ENCODE measurements at regions not wholly inside any gene's neighbourhood (a gene's known extent, or its start where the extent isn't known, plus 50 kb on each side); places are given as distances from the start of the nearest gene placed in this dataset.

DNA sequence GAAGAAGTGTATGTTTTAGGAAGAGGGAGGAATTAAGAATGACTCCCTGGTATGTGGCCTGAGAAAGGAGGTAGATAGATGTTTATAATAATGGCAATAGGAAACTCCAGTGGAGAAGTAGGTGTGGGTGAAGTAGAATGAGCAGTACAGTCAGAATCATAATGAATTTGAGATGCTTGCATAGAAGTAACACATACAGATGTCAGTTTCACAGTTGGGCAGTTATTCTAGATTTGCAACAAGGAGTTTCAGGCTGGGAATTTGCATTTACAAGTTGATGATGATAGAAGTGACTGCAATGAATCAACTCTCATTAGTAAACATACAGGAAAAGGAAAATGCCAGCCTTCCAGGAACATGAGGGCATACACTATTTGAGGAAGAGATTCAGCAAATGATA lies 149.0 kb downstream of the SLITRK1 start:
- Histone ChIP-seq H3K27me3 (ENCODE audit: insufficient read depth) (no peaks in the 10 kb centered on the region), H3K36me3 (ENCODE audit: insufficient read depth) (no peaks in the 10 kb centered on the region), H4K20me1 (replicated peaks; ENCODE audit: insufficient read depth) (no peaks in the 10 kb centered on the region), H2AFZ (no peak overlapping the region), H3K4me2 (no peak overlapping the region), H3K79me2 (replicated peaks; ENCODE audit: insufficient read depth) (no peaks in the 10 kb centered on the region), H3K4me3 (no peak overlapping the region), H3K27ac (ENCODE audit: low read depth) (no peak overlapping the region), H3K9me2 (ENCODE audit: insufficient read depth) (no peaks in the 10 kb centered on the region), H3K4me1 (ENCODE audit: insufficient read depth) (peaks cover 14% of the 10 kb centered on the region), H3F3A (replicated peaks; ENCODE audit: low read depth) (no peaks in the 10 kb centered on the region)
- Mint-ChIP-seq H3K27ac (no peak overlapping the region), H3K27me3 (ENCODE audit: insufficient read depth, low read depth, poor library complexity) (no peaks in the 10 kb centered on the region), H3K4me1 (peaks cover 17% of the 10 kb centered on the region), H3K9me3 (no peaks in the 10 kb centered on the region), H3K4me3 (no peak overlapping the region), H3K36me3 (ENCODE audit: low read depth) (no peaks in the 10 kb centered on the region)
- DNase-seq (ENCODE audit: low spot score) (no peak), ATAC-seq (no peak)
- TF ChIP-seq, protein P1, sequence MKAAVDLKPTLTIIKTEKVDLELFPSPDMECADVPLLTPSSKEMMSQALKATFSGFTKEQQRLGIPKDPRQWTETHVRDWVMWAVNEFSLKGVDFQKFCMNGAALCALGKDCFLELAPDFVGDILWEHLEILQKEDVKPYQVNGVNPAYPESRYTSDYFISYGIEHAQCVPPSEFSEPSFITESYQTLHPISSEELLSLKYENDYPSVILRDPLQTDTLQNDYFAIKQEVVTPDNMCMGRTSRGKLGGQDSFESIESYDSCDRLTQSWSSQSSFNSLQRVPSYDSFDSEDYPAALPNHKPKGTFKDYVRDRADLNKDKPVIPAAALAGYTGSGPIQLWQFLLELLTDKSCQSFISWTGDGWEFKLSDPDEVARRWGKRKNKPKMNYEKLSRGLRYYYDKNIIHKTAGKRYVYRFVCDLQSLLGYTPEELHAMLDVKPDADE (IDR thresholded peaks at IDR 0.05), result no peak
- no peak for TF ChIP-seq STAT1 (IDR thresholded peaks at IDR 0.05; ENCODE audit: unreplicated experiment)
- TF ChIP-seq, protein P2, sequence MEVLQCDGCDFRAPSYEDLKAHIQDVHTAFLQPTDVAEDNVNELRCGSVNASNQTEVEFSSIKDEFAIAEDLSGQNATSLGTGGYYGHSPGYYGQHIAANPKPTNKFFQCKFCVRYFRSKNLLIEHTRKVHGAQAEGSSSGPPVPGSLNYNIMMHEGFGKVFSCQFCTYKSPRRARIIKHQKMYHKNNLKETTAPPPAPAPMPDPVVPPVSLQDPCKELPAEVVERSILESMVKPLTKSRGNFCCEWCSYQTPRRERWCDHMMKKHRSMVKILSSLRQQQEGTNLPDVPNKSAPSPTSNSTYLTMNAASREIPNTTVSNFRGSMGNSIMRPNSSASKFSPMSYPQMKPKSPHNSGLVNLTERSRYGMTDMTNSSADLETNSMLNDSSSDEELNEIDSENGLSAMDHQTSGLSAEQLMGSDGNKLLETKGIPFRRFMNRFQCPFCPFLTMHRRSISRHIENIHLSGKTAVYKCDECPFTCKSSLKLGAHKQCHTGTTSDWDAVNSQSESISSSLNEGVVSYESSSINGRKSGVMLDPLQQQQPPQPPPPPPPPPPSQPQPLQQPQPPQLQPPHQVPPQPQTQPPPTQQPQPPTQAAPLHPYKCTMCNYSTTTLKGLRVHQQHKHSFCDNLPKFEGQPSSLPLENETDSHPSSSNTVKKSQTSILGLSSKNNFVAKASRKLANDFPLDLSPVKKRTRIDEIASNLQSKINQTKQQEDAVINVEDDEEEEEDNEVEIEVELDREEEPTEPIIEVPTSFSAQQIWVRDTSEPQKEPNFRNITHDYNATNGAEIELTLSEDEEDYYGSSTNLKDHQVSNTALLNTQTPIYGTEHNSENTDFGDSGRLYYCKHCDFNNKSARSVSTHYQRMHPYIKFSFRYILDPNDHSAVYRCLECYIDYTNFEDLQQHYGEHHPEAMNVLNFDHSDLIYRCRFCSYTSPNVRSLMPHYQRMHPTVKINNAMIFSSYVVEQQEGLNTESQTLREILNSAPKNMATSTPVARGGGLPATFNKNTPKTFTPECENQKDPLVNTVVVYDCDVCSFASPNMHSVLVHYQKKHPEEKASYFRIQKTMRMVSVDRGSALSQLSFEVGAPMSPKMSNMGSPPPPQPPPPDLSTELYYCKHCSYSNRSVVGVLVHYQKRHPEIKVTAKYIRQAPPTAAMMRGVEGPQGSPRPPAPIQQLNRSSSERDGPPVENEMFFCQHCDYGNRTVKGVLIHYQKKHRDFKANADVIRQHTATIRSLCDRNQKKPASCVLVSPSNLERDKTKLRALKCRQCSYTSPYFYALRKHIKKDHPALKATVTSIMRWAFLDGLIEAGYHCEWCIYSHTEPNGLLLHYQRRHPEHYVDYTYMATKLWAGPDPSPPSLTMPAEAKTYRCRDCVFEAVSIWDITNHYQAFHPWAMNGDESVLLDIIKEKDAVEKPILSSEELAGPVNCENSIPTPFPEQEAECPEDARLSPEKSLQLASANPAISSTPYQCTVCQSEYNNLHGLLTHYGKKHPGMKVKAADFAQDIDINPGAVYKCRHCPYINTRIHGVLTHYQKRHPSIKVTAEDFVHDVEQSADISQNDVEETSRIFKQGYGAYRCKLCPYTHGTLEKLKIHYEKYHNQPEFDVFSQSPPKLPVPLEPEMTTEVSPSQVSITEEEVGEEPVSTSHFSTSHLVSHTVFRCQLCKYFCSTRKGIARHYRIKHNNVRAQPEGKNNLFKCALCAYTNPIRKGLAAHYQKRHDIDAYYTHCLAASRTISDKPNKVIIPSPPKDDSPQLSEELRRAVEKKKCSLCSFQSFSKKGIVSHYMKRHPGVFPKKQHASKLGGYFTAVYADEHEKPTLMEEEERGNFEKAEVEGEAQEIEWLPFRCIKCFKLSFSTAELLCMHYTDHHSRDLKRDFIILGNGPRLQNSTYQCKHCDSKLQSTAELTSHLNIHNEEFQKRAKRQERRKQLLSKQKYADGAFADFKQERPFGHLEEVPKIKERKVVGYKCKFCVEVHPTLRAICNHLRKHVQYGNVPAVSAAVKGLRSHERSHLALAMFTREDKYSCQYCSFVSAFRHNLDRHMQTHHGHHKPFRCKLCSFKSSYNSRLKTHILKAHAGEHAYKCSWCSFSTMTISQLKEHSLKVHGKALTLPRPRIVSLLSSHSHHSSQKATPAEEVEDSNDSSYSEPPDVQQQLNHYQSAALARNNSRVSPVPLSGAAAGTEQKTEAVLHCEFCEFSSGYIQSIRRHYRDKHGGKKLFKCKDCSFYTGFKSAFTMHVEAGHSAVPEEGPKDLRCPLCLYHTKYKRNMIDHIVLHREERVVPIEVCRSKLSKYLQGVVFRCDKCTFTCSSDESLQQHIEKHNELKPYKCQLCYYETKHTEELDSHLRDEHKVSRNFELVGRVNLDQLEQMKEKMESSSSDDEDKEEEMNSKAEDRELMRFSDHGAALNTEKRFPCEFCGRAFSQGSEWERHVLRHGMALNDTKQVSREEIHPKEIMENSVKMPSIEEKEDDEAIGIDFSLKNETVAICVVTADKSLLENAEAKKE (CRISPR knock-in tag; IDR thresholded peaks at IDR 0.05), result no peak
- no peak for TF ChIP-seq EZH2phosphoT487 (IDR thresholded peaks at IDR 0.05; ENCODE audit: unreplicated experiment)
- TF ChIP-seq POLR2AphosphoS5 (IDR thresholded peaks at IDR 0.05; ENCODE audit: low read depth), result no peak
- no peak for TF ChIP-seq ZNF114 (CRISPR knock-in tag; IDR thresholded peaks at IDR 0.05)
- no peak for TF ChIP-seq JUNB (IDR thresholded peaks at IDR 0.05; ENCODE audit: unreplicated experiment)
- no peak for TF ChIP-seq ZNF331 (CRISPR knock-in tag; IDR thresholded peaks at IDR 0.05; ENCODE audit: low read depth)
- TF ChIP-seq, protein P3, sequence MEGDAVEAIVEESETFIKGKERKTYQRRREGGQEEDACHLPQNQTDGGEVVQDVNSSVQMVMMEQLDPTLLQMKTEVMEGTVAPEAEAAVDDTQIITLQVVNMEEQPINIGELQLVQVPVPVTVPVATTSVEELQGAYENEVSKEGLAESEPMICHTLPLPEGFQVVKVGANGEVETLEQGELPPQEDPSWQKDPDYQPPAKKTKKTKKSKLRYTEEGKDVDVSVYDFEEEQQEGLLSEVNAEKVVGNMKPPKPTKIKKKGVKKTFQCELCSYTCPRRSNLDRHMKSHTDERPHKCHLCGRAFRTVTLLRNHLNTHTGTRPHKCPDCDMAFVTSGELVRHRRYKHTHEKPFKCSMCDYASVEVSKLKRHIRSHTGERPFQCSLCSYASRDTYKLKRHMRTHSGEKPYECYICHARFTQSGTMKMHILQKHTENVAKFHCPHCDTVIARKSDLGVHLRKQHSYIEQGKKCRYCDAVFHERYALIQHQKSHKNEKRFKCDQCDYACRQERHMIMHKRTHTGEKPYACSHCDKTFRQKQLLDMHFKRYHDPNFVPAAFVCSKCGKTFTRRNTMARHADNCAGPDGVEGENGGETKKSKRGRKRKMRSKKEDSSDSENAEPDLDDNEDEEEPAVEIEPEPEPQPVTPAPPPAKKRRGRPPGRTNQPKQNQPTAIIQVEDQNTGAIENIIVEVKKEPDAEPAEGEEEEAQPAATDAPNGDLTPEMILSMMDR (conservative IDR thresholded peaks at IDR 0.05; ENCODE audit: low read depth in 2 of 2), result no peak
- TF ChIP-seq CREB1 (CRISPR knock-in tag; IDR thresholded peaks at IDR 0.05; ENCODE audit: low read depth), result no peak
- no peak for TF ChIP-seq NANOG (IDR thresholded peaks at IDR 0.05; ENCODE audit: borderline replicate concordance)
- TF ChIP-seq, protein P4, sequence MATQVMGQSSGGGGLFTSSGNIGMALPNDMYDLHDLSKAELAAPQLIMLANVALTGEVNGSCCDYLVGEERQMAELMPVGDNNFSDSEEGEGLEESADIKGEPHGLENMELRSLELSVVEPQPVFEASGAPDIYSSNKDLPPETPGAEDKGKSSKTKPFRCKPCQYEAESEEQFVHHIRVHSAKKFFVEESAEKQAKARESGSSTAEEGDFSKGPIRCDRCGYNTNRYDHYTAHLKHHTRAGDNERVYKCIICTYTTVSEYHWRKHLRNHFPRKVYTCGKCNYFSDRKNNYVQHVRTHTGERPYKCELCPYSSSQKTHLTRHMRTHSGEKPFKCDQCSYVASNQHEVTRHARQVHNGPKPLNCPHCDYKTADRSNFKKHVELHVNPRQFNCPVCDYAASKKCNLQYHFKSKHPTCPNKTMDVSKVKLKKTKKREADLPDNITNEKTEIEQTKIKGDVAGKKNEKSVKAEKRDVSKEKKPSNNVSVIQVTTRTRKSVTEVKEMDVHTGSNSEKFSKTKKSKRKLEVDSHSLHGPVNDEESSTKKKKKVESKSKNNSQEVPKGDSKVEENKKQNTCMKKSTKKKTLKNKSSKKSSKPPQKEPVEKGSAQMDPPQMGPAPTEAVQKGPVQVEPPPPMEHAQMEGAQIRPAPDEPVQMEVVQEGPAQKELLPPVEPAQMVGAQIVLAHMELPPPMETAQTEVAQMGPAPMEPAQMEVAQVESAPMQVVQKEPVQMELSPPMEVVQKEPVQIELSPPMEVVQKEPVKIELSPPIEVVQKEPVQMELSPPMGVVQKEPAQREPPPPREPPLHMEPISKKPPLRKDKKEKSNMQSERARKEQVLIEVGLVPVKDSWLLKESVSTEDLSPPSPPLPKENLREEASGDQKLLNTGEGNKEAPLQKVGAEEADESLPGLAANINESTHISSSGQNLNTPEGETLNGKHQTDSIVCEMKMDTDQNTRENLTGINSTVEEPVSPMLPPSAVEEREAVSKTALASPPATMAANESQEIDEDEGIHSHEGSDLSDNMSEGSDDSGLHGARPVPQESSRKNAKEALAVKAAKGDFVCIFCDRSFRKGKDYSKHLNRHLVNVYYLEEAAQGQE (IDR thresholded peaks at IDR 0.05; ENCODE audit: unreplicated experiment), result no peak
- no peak for TF ChIP-seq EZH2 (IDR thresholded peaks at IDR 0.05; ENCODE audit: low read depth, unreplicated experiment)
